ENCODE measurements at regions not wholly inside any gene's neighbourhood (a gene's known extent, or its start where the extent isn't known, plus 50 kb on each side); places are given as distances from the start of the nearest gene placed in this dataset.
"Not testable (repeated sequence)": the region's sequence is repeated elsewhere in the genome, so short reads cannot be mapped to it uniquely, and the experiment has no call there.

DNA sequence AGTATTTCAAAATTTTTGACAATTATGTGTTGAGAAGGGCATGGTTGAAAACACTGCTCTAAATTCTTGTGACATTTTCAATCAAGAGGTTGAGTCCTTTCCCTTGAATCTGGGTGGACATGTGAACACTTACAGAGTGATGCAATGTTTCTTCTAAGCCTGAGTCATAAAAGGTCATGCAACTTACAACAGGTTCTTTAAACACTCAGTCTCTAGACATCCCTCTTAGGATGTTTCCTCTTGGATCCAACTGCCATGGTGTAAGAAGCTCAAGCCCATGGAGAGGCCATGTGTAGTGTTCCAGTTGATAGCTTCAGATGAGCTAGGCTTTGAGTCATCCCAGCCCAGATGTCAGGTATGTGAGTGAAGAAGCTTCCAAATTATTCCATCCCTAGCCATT is 232.2 kb upstream of the MAOA start:
- no peak for DNase-seq

DNA sequence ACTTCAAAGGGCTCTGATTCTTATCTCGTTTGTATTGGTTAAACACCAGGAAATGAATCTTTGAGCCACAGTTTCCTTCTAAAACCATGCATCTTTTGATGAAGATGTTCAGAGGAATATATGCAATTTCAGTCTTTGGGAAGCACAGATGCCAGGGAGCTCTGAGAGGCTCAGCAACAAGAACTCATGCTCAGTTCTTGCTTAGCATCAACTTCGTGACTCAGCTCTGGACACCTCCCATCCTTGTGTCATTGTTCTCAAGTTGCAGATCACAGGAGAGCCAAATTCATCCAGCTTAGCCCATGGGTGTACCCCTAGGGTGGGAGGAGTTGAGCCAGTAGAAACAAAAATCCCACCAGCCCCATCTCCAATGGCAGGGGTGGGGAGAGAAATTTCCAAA is 219.6 kb upstream of the MAOA start:
- DNase-seq: no peak

DNA sequence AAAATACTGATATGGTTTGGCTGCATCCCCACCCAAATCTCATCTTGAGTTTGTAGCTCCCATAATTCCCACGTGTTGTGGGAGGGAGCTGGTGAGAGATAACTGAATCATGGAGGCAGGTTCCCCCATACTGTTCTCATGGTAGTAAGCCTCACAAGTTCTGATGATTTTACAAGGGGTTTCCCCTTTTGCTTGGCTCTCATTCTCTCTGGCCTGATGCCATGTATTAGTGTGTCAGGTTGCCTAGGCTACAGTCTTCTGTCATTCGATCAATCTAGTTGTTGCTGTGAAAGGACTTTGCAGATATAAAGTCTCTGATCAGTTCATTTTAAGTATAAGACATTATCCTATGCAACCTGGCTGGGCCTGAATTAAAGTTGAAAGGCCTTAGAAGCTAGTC is 209.3 kb upstream of the MAOA start:
- DNase-seq: no peak

DNA sequence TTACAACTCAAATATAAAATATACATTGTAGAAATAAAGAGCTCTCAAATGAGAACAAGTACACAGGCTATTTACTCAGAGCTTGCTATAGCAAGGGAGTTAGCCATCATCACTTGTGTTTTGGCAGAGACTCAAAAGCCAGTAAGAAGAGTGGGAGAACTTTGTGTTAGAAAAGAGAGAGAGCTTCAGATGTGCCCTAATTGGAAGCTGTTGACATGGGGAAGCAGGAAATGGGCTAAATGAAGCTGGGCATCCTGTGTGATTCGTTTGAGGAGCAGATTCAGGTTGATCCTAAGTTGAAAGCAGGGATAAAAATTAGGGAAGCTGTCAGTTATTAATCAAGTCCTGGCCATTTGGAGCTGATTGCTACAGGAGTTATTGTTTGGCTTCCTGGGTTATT is 207.4 kb upstream of the MAOA start:
- DNase-seq: no peak

- no peak for DNase-seq
Measured at GRCh38 chrX:43450355-43450754, 205.7 kb upstream of the MAOA start.

DNA sequence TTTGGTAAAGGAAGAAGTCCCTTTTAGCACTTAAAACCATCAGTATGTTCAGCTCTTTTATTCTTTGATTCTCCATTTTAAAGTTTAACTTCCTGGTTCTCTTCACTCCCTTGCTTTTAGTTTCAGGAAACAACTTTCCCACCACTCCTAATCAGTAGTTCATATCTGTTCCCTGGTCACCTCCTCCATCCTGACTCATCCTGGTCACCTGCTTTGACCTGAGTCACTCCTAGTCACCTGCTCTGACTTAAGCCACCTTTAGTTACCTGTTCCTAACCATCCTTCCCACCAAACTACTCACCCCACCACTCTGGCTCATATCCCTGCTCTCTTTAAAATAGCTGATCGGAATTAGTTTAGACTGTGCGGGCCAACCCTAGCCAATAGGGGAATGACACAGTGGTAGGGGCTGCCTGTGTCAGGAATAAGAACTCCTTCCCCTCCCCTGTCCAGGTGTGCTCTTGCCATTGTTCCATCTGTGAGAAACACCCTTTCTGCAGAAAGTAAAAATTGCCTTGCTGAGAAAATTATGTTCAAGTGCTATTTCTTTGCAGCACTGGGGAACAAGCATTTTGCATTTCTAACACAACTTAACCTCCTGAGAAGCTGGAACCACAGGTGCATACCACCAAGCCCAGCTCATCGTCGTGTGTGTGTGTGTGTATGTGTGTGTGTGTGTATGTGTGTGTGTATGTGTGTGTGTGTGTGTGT is 204.0 kb upstream of the MAOA start:
- not testable (repeated sequence) for DNase-seq

- no peak for DNase-seq
Measured at GRCh38 chrX:43456063-43456462, 200.0 kb upstream of the MAOA start.

- no peak for DNase-seq
Measured at GRCh38 chrX:43456906-43457305, 199.2 kb upstream of the MAOA start.

- DNase-seq: no peak
Measured at GRCh38 chrX:43467608-43468234, 188.4 kb upstream of the MAOA start.

DNA sequence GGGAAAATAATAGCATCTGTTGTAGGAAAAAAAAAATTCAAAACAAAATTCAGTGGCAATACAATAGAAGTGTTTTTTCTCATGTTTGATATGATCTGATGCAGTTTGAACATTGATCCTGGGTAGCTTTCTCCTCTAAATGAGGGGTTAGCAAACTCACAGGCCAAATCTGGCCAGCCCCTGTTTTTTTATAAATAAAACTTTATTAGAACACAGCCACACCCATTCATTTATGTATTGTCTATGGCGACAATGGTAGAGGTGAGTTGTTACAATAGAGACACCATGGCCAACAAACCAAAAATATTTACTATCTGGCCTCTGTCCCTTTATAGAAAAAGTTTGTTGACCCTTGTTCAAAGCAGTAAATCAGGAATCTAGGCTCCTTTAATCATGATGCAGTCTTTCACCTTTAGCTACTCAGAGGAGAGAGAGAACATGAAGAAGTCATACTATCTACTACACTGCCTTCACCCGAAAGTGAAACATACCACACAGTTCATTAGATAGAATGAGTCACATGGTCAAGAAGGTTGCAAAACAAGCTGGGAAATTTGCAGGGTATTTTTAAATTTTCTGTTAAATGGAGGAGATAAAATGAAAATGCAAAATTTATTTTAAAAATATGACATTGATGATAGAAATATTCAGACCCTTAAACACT is 186.6 kb upstream of the MAOA start:
- DNase-seq: no peak

DNA sequence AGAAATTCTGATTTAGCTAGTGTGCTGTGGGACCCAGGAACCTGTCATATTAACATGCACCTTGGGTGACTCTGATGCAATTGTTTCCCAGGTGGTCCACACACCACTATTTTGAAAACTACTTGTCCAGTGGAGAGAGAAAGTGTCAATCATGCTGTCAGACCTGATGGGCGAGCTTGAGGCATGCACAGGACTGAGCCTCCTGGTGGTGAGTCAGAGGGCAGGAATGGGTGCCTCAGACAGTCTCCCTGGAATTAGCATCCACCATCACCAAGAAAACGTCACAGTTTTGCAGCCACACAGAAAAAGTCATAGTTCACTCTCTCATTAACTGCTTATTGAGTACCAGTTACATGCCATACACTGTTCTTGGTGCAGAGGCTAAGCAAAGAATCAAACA is 181.8 kb upstream of the MAOA start:
- DNase-seq: no peak

GRCh38 chrX:43479070-43479469 is 177.0 kb upstream of the MAOA start:
- no peak for DNase-seq

GRCh38 chrX:43479850-43480249 is 176.2 kb upstream of the MAOA start:
- no peak for DNase-seq

- DNase-seq: peak; percentile 39
Measured at GRCh38 chrX:43481576-43481975, 174.5 kb upstream of the MAOA start.

DNA sequence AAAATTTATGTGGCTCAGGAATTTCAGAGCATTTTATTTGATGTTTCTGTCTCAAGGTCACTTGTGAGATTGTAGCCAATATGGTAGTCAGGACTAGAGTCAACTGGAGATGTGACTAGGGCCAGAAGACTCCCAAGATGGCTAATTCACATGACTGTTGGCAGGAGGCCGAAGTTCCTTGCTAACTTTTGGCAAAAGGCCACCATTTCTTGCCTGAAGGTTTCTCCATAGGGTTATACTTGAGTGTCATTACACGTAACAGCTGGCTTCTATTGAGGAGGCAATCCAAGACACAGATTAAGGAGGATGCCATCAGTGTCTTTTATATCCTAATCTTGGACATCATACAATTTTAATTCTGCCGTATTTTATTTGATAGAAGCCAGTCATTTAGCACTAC is 162.3 kb upstream of the MAOA start:
- no peak for DNase-seq

DNA sequence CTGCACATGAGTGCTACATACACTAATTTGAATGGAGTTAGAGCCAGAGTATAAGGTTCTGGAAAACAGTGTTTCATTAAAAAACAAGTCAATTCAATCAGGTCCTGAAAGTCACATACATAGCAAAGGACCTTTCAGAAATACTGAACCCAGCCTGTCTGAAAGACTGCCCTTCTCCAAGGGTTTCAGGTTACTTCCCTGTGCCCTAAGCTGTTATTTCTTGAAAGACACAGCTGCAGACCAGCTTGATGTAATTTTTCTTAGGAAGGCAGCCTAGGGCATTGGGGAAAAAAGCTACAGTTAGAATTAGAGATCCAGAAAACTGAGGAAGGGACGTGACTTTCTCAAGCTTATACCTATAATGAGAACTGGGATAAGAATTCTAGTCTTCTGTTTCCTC is 155.9 kb upstream of the MAOA start:
- DNase-seq: no peak

GRCh38 chrX:43500996-43501694 is 155.0 kb upstream of the MAOA start:
- DNase-seq: no peak

DNA sequence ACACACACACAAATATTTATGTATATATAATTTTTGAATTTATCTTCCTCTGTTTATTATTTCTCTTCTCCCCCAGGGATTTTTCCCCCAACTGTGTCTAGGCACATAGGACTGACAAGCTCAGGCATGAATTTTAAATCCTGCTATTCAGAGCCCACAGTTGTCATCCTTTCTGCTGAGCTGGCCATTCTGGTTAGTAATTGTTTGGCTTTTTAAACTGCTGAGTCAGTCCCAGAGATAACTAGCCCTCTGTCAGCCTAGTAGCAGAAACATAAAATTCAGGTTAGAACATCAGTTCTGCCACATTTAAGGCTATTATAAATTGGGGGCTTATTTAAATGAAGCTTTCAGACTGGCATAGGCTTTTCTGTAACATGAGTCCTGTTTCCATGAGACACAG is 151.7 kb upstream of the MAOA start:
- DNase-seq: no peak

DNA sequence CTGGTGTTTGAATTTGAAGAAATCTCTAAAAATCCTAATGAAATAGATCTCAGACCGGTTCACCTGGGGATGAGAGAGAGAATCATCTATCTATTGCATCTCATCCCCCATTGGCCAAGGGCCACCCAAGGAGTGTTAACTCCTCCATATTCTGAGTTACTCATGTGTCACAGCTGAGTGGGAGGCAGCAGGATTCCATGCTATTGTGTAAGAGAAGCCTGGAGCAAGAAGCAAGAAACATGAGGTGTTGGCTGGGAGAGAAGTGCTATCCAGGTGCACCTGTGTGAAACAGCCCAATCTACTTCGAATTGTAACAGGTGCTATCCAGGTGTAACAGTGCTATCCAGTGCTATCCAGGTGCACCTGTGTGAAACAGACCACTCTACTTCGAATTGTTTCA is 150.3 kb upstream of the MAOA start:
- DNase-seq: no peak

DNA sequence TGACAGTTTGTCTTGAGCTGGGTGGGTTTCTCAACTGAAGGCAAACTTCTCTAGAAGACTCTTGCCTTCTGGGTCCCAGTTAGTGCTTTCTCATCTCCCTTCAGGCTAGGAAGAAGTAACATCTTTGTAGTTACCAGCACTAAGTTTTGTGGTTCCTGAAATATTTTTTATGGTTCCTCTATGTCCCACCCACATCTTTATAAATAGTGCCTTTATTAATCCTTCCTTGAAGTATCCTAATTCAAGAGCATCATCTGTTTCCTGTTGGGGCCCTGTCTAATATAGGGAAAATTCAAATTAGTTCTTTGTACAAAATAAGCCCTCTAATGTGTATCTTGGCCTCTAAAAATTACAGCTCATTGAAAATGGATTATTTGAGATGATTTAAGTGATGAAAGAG is 147.4 kb upstream of the MAOA start:
- DNase-seq: no peak

- no peak for DNase-seq
Measured at GRCh38 chrX:43510209-43510608, 145.9 kb upstream of the MAOA start.

GRCh38 chrX:43513085-43513484 is 143.0 kb upstream of the MAOA start:
- no peak for DNase-seq

DNA sequence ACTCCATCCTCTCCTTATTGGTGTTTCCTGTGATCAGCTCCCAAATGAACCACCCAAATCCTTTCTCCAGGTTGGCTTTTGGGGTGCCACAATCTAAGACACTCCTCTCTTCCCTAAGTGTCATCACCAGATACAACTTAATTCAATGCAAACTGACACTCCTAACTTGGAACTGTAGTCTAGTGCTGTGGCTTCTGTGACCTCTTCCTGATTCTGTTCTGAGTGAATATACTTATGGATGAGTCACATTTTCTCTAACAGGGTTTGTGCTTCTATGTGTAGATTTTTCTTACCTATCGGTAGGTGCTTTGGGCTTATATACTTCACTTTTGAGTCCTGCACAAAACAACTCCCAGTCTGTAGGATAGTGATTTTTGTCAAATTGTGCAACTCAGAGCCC is 141.3 kb upstream of the MAOA start:
- DNase-seq: no peak

- no peak for DNase-seq
Measured at GRCh38 chrX:43522582-43522981, 133.5 kb upstream of the MAOA start.
